ENCODE measurements at regions not wholly inside any gene's neighbourhood (a gene's known extent, or its start where the extent isn't known, plus 50 kb on each side); places are given as distances from the start of the nearest gene placed in this dataset.
"Not testable (repeated sequence)": the region's sequence is repeated elsewhere in the genome, so short reads cannot be mapped to it uniquely, and the experiment has no call there.

GRCh38 chr11:67804435-67805252 is 130.2 kb upstream of the ALDH3B2 start:
- not testable (repeated sequence) for DNase-seq

GRCh38 chr11:67803519-67803918 is 129.1 kb upstream of the ALDH3B2 start:
- DNase-seq = not testable (repeated sequence)

GRCh38 chr11:67803055-67803454 is 128.6 kb upstream of the ALDH3B2 start:
- not testable (repeated sequence) for DNase-seq

- not testable (repeated sequence) for DNase-seq
Observed at GRCh38 chr11:67802623-67803022, 128.2 kb upstream of the ALDH3B2 start.

GRCh38 chr11:67801397-67801796 is 127.0 kb upstream of the ALDH3B2 start:
- DNase-seq = not testable (repeated sequence)

- not testable (repeated sequence) for DNase-seq
Observed at GRCh38 chr11:67800591-67800990, 126.2 kb upstream of the ALDH3B2 start.

- peak; percentile 32 for DNase-seq
Observed at GRCh38 chr11:67799808-67800207, 125.4 kb upstream of the ALDH3B2 start.

GRCh38 chr11:67797726-67798521 is 123.5 kb upstream of the ALDH3B2 start:
- not testable (repeated sequence) for DNase-seq

GRCh38 chr11:67795746-67796145 is 121.3 kb upstream of the ALDH3B2 start:
- DNase-seq = no peak

- DNase-seq = not testable (repeated sequence)
Observed at GRCh38 chr11:67793750-67794149, 119.3 kb upstream of the ALDH3B2 start.

- DNase-seq = peak; percentile 44
Observed at GRCh38 chr11:67792273-67792990, 118.0 kb upstream of the ALDH3B2 start.

- not testable (repeated sequence) for DNase-seq
Observed at GRCh38 chr11:67791598-67792170, 117.3 kb upstream of the ALDH3B2 start.

GRCh38 chr11:67788341-67788695 is 113.9 kb upstream of the ALDH3B2 start:
- DNase-seq = not testable (repeated sequence)

- not testable (repeated sequence) for DNase-seq
Observed at GRCh38 chr11:67787681-67788340, 113.4 kb upstream of the ALDH3B2 start.

GRCh38 chr11:67781967-67782366 is 107.5 kb upstream of the ALDH3B2 start:
- not testable (repeated sequence) for DNase-seq

- DNase-seq = not testable (repeated sequence)
Observed at GRCh38 chr11:67781506-67781905, 107.1 kb upstream of the ALDH3B2 start.

- DNase-seq = no peak
Observed at GRCh38 chr11:67780056-67780455, 105.6 kb upstream of the ALDH3B2 start.

GRCh38 chr11:67779189-67779875 is 104.9 kb upstream of the ALDH3B2 start:
- DNase-seq = not testable (repeated sequence)

- no peak for DNase-seq
Observed at GRCh38 chr11:67776852-67777520, 102.6 kb upstream of the ALDH3B2 start.

GRCh38 chr11:67774175-67774574 is 99.8 kb upstream of the ALDH3B2 start:
- DNase-seq = not testable (repeated sequence)
